Hematopoietic multipotent progenitor cell treated with erythropoietin and hydrocortisone succinate and interleukin-3 and kit ligand, for 6 days (in vitro differentiated cells): ENCODE measurements at regions not wholly inside any gene's neighbourhood (a gene's known extent, or its start where the extent isn't known, plus 50 kb on each side); places are given as distances from the start of the nearest gene placed in this dataset.
A peak's percentile ranks its signal among the peaks of the same experiment; 100 is the strongest.
"Not testable (repeated sequence)": the region's sequence is repeated elsewhere in the genome, so short reads cannot be mapped to it uniquely, and the experiment has no call there.

Experiments used
- DNase-seq: peaks from one replicate; pipeline ENCODE4 v3.0.0-alpha.2; 2015

DNA sequence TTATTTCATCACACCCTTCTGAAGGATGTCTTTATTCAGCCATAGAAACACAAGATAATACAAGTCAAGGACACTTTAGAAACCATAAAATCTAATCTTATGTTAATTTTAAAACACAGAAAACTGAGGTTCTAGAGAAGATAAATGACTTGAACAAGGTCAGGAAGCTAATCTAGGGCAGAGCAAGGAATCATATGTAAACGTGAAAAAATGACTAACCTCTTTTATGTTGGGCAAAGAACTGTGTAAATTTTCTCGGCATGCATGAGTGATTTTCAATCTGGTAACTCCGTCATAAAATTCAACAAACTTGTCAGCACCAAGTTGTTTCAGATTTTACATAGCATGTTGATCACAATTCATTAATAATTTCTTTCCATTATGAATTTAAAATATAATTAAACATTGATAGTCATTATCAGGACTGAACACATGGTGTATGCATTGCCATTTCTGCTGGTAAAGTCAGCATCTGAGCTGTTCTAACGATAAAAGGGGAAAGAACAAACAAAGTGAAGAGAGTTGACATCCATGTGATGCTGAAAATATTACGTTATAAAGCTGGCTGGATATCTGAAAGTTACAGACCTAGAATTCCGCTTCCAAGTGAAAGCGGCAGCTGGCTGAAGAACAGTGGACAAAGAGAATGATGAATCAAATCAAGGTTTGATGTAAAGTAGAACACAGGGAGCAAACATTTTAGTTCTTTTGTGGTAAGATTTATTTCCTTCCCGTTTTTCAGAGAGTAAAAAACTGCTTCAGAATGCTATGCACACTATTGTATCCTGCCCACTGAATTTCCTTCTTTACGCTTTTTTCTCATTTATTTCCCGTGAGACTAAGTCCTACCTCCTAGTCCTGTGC lies 1037.4 kb upstream of the TMPRSS15 start:
- DNase-seq = peak; percentile 18

DNA sequence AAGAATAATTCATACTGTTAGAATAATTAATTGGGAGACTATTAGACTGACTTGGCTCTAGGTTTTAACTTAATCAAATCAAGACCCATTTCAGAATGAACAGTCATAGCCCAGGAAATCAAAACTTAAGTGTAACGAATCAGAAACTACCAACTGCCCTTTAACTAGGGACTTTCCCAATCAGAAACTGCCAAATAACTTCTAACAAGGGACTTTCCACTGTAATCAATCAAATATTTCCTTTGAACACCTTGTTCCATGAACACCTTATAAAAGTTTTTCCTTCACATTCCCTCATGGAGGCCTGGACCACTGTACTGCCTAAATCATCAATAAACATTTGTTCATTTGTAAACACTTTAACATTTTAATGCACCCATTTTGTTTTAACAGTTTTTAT lies 1054.7 kb upstream of the TMPRSS15 start:
- DNase-seq = no peak

DNA sequence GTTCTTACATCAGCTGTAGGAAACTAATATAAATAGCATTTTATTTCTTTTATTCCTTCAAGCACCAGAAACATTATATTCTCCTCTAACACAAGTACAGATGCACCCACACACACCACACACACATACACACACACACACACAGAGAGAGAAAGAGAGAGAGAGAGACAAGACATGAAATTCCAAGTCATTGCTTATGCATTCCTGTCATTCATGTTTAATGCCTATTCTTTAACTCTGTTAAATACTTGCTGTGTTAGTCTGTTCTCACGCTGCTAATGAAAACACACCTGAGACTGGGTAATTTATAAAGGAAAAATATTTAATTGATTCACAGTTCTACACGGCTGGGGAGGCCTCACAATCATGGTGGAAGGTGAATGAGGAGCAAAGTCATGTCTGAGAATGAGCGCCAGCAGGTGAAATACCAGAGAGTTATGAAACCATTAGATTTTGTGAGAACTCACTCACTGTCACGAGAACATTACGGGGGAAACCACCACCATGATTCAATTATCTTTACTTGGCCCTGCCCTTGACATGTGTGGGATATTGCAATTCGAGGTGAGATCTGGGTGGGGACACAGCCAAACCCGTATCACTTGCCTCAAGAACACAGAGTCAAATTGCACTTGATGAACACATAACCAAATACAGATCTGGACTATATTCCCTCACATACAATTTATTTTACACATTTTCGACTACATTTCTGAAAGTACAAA lies 1058.1 kb upstream of the TMPRSS15 start:
- DNase-seq = no peak

DNA sequence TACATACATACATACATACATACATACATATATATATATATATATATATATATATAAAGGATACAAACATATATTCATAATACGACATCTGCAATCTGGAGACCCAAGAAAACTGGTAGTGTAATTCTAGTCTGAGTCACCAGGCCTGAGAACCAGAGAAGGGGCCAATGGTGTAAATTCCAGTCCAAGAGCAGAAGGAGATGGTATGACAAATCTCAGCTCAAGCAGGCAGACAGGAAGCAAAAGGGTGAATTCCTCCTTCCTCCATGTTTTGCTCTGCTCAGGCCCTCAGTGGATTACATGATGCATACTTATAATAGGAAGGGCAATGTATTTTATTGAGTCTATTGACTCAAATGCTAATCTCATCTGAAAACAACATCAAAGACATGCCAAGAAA lies 1060.4 kb upstream of the TMPRSS15 start:
- DNase-seq = no peak

DNA sequence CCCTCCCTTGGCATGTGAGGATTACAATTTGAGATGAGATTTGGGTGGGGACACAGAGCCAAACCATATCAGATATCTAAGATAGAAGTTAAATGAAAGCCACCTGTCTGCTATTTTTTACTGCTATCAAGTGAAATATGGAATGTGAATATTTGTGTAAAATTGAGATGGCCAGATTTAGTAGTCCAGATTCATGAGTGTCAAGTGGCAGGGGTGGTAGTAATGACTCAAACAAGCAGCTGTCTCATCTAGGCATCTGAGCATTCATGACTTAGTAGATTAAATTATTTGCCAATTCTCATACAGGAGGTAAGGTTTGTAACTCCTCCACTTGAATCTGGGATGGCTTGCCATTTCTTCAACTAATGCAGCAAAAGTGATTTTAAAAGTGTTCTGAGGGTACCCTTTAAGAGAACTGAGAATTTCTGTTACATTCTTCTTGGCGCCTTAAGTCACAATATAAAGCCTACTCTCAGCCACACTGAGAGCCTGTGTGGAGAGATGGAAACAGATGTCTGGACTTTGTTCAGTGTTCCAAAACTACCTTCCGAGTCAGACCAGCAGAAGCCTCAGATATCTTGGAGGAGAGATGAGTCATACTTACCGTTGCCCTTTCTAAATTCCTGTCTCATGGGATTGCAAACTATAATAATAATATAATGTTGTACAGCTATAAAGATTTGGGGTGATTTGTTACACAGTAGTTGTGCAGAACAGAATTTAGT lies 1065.6 kb upstream of the TMPRSS15 start:
- DNase-seq = no peak

DNA sequence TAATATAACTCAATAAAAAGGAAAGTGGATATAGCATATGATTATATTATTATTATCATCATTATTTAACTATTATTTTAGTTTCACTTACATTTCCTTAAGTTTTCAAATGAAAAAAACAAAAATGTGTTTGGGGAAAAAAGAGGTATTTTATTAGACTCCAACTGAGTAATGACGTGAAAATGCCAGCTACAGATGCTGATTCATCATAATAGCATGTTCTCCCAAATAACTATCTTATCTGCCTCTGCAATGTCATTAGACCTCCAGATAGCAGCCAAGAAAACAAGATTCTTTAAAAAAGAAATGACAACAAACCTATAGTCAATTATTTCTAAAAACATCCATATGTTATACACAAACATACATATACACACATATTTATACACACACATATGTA lies 1071.9 kb upstream of the TMPRSS15 start:
- DNase-seq = no peak

DNA sequence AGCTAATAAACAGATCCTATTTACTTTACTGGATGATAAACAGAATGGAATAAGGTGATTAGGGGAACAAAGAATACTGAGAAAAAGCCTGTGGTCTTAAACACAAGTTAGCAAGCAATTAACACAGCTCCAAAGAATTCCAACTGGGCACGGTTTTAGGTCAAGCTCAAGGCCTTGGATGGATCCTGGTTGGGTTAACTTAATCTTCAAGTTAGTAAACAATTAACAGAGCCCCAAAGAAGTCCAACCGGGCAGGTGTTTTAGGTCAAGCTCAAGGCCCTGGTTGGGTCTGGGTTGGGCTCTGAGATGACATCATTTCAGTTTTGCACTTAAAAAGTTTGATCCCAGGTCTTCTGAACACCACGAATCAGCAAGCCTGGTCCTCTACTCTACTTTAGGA lies 1086.3 kb upstream of the TMPRSS15 start:
- no peak for DNase-seq

DNA sequence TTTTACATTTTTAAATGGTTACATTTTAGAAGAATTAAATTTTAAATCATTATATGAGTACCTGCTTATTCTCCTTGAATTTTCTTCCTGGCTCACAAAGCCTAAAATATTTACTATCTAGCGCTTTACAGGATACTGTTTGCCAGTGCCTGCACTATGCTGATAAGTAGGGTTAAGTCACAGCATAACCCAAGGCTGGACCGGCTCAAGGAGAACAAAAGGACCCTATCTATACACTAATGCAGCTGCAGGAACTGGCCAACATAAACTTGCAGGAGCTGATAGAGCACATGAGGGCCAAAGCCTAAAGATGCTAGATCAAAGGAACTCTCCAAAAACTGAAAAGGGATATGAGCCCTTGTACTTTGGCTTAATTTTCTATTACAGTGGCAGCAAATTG lies 1086.9 kb upstream of the TMPRSS15 start:
- DNase-seq = peak; percentile 88

DNA sequence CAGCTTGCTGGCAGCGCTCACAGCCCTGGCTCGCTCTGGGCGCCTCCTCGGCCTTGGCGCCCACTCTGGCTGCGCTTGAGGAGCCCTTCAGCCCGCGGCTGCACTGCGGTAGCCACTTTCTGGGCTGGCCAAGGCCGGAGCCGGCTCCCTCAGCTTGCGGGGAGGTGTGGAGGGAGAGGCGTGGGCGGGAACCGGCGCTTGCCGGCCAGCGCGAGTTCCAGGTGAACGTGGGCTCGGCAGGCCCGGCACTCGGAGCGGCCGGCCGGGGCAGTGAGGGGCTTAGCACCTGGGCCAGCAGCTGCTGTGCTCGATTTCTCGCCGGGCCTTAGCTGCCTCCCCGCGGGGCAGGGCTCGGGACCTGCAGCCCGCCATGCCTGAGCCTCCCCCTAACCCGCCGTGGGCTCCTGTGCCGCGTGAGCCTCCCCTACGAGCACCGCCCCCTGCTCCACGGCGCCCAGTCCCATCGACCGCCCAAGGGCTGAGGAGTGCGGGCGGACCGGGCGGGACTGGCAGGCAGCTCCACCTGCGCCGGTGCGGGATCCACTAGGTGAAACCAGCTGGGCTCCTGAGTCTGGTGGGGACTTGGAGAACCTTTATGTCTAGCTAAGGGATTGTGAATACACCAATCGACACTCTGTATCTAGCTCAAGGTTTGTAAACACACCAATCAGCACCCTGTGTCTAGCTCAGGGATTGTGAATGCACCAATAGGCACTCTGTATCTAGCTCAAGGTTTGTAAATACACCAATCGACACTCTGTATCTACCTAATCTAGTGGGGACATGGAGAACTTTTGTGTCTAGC lies 1090.1 kb upstream of the TMPRSS15 start:
- DNase-seq = not testable (repeated sequence)

DNA sequence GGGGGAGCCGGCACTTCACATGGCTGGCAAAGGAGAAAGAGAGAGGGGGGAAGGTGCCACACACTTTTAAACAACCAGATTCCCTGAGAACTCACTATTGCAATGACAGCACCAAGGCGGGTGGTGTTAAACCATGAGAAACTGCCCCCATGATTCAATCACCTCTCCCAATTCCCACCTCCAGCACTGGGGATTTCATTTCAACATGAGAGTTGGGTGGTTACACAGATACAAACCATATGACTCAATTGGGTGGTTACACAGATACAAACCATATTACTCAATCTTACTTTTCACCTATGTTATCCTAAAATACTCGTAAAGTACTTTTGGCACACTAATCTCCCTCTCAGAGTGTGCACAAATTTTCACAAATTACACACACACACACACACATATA lies 1097.5 kb upstream of the TMPRSS15 start:
- DNase-seq = no peak

DNA sequence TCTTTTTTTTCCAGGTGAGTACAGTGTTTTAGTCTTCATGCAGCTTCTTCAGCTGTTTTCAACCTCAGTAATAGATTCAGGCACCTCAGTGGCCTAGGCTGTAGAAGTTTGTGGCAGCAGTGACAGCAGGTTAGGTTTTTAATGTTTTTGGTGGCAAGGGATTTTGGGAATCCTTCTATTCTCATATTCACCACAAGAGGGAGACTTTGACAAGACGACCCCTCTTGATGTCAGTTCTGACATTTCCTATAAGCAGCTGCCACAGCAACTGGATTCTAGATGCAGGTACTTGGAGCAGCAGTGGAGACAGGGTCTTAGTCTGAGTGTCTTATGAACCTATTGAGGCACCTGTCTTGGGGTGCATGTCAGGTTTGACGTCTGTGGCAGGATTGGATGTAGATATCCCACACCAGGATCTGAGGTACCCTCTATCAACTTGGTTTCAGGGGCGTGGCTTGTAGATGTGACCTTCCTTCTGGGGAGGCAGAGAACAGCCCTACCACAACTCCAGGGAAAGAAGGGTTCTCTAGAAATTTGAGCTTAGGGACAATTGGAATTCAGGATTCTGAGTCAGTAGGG lies 1104.2 kb upstream of the TMPRSS15 start:
- DNase-seq = peak; percentile 61

DNA sequence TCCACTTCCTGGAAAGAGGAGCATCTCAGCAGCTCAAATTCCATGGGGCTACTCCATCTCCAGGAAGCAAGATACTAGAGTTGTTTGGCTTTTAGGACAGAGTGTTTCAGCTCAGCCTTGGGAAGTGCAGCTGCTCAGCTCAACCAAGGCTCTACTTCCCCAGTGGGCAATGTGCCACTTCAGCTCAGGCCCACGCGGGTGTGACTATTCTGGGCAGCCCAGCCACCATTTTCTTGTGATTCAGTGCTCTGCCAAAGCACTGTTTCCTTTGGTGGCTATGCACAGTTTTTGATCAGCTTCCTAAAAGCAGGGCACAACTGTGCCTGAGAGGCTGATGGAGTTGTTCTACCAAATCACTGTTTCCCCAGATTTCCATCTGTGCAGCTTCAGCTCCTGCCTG lies 1104.9 kb upstream of the TMPRSS15 start:
- DNase-seq = no peak

DNA sequence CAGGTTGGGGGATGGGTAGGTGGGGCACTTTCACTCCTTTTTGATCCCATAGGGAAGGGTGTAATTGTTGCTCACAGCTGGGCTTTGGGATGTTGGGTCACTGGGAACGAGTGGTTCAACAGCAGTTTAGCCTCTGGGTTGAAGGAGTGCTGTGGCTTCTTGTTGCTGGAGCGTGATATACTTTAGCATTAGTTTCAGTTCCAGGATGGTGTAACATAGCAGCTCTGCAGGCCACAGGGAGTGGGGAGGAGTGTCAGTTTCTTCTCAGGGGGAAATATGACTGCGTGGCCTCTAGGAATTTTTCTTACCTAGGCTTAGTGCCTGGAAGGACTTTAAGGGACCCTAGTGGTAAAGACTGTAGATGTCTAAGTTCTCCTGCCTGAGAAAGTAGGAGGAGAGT lies 1105.3 kb upstream of the TMPRSS15 start:
- DNase-seq = no peak

DNA sequence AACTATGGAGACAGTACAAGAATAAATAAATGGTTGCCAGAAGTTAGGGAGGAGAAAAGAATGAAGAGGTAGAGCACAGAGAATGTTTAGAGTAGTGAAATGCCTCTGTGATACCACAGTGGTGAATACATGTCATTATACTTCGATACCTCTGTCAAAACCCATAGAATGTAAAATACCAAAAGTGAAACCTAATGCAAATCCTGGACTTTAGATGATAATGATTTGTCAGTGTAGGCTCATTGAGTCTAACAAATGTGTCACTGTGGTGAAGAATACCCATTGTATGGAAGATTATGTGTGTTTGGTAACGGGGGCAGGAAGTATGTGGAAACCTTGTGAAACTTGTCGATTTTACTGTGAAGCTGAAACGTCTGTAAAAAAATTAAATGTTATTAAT lies 1106.5 kb upstream of the TMPRSS15 start:
- no peak for DNase-seq

DNA sequence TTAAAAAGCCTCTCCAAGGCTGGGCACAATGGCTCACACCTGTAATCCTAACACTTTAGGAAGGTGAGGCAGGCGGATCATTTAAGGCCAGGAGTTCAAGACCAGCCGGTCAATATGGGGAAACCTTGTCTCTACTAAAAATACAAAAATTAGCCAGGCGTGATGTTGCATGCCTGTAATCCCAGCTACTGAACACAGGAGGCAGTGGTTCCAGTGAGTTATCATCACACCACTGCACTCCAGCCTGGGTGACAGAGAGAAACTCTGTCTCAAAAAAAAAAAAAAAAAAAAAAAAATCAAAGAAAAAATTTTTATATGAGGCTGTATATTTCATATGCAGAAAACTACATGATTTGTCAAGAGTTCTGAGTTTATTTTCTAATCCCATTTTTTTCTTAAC lies 1107.1 kb upstream of the TMPRSS15 start:
- DNase-seq = no peak

DNA sequence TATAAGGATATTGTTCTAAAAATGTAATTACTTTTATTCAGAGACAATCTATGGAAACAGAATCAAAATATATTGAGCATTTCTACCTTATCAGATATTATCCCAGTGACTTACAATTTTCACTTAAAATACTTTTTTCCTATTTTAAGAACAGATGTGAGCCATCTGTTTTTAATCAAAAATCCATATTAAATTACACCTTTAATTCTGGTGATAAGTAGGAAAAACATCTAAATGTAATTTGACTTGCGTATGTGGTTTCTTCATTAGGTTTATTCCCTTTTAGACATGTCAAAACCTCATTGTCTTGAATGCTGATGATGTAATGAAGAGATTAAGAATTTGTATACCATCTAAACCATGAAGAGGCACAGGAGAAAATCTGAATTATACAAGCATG lies 1118.8 kb upstream of the TMPRSS15 start:
- DNase-seq = no peak

DNA sequence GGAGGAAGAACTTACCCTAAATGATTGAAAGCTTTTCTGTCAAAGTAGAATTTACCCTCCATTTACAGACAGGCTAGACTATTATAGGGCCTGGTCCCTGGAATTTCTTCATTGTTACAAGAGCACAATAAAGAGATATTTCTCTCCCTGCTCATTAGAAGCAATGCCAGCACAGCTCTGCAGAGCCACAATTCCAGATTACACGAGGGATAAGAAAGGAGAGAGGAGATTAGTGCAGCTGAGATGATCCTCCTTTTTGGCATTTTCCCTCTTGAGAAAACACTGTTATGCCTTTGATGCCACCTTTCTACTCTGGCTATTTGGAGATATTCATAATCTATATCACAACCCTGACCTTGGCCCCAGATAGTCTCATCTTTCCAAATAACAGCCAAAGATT lies 1119.5 kb upstream of the TMPRSS15 start:
- DNase-seq = no peak

DNA sequence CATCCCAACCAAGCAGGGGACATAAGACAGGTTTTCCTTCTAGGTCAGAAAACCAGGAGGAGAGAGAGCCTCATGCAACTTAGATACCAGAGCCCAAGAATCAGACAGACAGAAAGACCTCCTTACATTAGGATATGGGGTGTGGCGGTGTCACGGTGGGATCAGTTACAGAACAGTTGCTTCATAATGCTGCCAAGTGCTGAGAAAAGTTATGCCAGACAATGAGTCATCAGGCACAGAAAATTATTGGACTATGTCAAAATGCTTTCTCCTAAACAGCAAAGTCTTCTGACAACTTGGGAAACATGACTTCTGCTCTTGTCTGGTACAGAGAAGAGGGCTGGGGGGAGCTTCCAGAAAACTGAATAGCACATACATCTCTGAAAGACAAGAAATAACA lies 1120.2 kb upstream of the TMPRSS15 start:
- DNase-seq = no peak

DNA sequence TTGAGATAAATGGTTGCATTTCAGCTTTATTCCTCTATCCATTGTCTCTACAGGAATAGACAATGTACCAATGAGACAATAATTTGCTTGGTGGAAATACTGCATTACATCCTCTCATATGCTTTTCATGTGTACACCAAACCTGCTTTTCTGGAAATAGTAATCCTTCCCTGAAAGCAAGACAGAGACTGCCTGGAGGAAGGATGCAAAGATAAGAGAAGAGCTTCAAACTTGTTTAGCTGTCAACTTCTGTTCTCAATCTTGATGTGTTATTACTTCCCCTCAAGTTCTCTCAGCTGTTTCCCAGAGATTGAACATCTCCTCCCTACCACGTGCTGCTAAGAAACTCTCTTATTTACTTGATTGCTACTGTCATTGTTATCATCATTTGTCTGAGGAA lies 1125.4 kb upstream of the TMPRSS15 start:
- no peak for DNase-seq

DNA sequence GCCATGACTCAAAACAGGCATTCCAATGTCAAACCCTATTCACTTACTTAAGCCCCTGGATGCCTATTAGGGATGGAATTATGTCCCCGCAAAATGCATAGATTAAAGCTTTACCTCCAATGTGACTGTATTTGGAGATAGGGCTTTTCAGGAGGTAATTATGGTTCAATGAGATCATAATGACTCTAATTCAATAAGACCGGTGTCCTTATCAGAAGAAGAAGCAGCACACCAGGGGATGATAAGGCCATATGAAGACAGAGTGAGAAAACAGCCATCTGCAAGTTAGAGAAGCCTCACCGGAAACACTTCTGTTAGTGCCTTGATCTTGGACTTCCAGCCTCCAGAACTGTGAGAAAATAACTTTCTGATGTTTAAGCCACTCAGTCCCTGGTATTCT lies 1131.8 kb upstream of the TMPRSS15 start:
- peak; percentile 7 for DNase-seq

DNA sequence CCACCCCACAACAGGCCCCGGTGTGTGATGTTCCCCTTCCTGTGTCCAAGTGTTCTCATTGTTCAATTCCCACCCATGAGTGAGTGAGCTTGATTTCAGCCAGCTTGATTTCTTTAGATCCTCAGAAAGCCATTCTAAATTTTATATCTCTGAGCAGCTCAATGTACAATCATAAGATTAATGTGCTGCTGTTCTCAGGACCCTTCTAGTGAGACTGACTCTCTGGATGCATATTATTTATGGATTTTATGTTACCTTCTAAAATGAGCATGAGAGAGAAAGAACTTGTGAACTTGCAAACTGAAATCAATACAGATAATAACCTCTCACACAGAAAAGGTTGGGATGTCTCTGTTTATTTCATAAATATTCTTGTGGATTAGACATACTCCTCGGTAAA lies 1133.5 kb upstream of the TMPRSS15 start:
- no peak for DNase-seq

DNA sequence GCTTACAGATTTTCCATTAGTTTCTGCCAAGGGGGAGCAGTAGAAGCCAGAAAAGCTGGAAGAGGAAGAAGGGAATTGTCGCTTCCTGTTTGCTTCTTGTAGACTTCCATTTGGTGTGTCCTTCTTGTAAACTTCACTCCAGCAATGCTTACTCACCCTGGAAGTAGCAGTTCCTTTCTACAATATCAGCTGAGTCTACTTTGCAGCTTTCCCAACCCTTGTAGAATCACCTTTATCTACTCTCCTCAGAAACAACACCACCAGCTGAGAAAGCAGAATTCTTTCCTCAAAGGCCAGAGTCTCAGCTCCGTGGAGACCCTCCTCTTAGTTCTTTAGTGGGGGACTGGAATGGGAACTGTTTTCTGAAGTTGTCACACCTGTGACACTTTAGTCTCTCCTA lies 1136.7 kb upstream of the TMPRSS15 start:
- no peak for DNase-seq

DNA sequence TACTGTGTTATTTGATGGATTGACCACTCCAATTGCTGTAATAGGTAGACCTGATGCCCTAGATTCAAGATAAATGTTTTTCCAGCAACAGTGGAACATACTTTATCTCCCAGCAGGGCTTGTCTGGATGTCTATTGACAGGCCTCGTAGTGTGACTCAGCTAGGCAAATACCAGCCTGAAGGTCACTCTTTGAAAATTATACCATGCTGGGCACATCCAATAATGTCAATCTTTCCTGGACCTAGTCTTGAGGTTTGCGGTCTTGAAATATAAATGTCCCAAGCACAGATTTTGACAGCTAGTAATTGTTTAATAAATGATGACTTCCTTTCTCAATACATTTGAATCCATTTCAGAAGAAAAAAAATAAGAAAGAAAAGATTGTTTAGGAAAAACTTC lies 1138.0 kb upstream of the TMPRSS15 start:
- no peak for DNase-seq
